Panc1 (cell line): ENCODE measurements at regions not wholly inside any gene's neighbourhood (a gene's known extent, or its start where the extent isn't known, plus 50 kb on each side); places are given as distances from the start of the nearest gene placed in this dataset.

Source experiments
- CTCF ChIP-seq: fragments of 450-650 bp; IDR thresholded peaks from 2 replicates; pipeline ENCODE4 v1.5.1; 2017; ENCODE audit warnings: mild to moderate bottlenecking
- POLR2AphosphoS5 ChIP-seq: IDR thresholded peaks from 2 replicates; pipeline ENCODE4 v1.6.1; 2012; ENCODE audit warnings: mild to moderate bottlenecking, low read depth, low read length, moderate library complexity
- SIN3A ChIP-seq: IDR thresholded peaks from 2 replicates; pipeline ENCODE4 v1.6.1; 2012; ENCODE audit warnings: low read depth, mild to moderate bottlenecking, low read length, moderate library complexity, borderline replicate concordance; ENCODE audit not compliant: insufficient read depth
- TCF7L2 ChIP-seq: IDR thresholded peaks from 2 replicates; pipeline ENCODE4 v1.6.1; 2011; ENCODE audit warnings: mild to moderate bottlenecking, low read depth, low read length, inconsistent platforms
- TF ChIP-seq, protein P1 (sequence below), 2 experiments: IDR thresholded peaks; 2 replicates each; pipeline ENCODE4 v1.6.1; 2011 to 2012; ENCODE audit warnings: low read depth in 2 of 2, control low read depth in 1 of 2, low read length in 1 of 2, mild to moderate bottlenecking in 1 of 2, moderate library complexity in 1 of 2; ENCODE audit not compliant: insufficient read depth in 1 of 2

GRCh38 chr5:61649231-61649630, 317.2 kb downstream of the ZSWIM6 start:
- TF ChIP-seq, protein P1, sequence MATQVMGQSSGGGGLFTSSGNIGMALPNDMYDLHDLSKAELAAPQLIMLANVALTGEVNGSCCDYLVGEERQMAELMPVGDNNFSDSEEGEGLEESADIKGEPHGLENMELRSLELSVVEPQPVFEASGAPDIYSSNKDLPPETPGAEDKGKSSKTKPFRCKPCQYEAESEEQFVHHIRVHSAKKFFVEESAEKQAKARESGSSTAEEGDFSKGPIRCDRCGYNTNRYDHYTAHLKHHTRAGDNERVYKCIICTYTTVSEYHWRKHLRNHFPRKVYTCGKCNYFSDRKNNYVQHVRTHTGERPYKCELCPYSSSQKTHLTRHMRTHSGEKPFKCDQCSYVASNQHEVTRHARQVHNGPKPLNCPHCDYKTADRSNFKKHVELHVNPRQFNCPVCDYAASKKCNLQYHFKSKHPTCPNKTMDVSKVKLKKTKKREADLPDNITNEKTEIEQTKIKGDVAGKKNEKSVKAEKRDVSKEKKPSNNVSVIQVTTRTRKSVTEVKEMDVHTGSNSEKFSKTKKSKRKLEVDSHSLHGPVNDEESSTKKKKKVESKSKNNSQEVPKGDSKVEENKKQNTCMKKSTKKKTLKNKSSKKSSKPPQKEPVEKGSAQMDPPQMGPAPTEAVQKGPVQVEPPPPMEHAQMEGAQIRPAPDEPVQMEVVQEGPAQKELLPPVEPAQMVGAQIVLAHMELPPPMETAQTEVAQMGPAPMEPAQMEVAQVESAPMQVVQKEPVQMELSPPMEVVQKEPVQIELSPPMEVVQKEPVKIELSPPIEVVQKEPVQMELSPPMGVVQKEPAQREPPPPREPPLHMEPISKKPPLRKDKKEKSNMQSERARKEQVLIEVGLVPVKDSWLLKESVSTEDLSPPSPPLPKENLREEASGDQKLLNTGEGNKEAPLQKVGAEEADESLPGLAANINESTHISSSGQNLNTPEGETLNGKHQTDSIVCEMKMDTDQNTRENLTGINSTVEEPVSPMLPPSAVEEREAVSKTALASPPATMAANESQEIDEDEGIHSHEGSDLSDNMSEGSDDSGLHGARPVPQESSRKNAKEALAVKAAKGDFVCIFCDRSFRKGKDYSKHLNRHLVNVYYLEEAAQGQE (IDR thresholded peaks at IDR 0.05; ENCODE audit: insufficient read depth in 1 of 2, low read depth in 2 of 2, low read length in 1 of 2), result no peak
- TF ChIP-seq CTCF, result no peak
- TF ChIP-seq POLR2AphosphoS5, result no peak
- TF ChIP-seq TCF7L2, result no peak
- no peak for TF ChIP-seq SIN3A
